Activated effector memory CD4-positive, alpha-beta T cell treated with Interleukin-2 at 50 U/mL for 16 hours (primary cell): ENCODE measurements at regions not wholly inside any gene's neighbourhood (a gene's known extent, or its start where the extent isn't known, plus 50 kb on each side); places are given as distances from the start of the nearest gene placed in this dataset.

ENCODE experiments used
- DNase-seq: peaks from one replicate; pipeline ENCODE4 v3.0.0-alpha.2; 2020

DNA sequence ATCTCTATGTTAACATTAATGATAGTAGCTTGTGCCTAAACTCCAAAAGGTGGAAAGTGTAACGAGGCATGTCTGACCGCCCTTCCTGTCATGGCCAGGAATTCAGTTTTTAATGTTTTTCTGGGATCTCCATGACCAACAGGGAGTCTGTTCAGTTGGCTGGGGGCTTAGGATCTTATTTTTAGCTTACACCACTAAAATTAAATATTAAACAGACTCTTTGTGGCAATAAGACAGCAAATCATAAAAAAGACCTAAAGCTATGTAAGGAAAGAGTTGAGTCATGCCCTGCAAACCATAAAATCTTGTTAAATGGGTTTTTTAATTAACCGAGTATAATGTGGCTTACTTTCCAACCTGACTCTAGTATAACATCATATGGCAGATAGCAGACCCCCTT, 247.8 kb downstream of the DIRAS2 start:
- DNase-seq, result no peak

DNA sequence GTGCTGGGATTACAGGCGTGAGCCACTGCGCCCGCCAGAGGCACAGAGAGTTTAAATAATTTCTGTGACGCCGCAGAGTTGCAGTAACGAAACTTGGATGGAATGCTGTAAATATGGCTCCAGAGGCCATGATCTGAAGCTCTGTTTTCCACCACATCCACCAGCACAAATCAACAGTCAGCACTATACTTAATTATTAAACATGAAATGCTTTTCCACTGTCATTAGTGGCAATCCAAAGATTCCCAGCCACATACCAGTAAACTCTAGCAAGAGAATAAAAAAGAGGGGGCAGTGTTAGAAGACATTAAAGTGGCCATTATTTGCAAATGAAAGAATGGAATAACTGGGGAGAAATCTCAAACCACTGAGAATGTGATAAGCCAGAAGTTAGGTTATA, 242.5 kb downstream of the DIRAS2 start:
- DNase-seq, result no peak

- no peak for DNase-seq
Measured at GRCh38 chr9:90408659-90409058, 234.0 kb downstream of the DIRAS2 start.

DNA sequence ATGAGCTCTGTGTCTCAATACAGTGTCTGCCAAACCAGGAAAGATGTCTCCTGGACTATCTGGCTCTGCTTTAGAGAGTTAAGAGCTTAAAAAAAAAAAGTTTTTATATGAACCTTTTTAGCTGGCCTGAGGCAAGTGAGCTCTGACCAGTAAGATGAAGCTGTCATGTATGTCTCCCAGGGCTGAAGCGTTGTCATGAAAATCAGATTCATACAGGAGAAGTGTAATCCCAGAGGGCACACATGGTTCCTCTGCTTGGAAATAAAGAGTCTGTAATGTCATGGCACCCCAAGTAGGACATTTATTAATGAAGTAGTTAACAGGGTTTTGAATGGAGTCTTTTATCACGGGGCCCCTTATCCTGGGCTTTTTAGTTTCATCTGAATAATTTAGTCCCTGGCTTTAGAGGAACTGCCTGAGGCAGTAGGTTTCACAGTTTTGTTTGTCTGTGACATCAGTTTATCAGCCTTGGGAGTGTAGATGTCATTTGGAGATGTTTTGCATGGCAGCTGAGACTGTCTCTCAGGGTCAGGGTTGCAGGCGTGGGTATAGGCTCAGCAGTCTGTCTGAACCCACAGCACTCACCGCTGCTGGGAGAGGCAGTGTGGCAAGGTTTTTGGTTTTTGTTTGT, 223.3 kb downstream of the DIRAS2 start:
- no peak for DNase-seq

DNA sequence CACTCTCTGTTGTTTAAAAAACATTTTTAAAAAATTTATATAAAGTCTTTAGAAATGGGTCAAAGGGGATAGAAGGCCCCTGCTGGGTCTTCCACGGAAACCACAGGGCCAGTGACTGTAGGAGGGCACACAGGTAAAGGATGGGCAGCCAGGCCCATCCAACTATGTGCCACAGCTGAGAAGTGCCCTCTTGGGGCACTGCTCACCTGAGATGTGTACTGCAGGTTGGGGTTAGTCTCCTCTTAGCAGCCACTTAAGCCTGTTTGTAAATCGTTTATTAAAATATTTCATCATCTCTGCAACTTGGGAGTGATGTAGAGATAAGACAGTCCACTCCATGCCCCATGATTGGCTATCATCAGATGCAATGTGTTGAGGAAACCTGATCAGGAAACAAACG, 222.4 kb downstream of the DIRAS2 start:
- DNase-seq, result no peak

GRCh38 chr9:90420768-90421513, 221.7 kb downstream of the DIRAS2 start:
- no peak for DNase-seq

- no peak for DNase-seq
Measured at GRCh38 chr9:90421786-90422185, 220.8 kb downstream of the DIRAS2 start.

DNA sequence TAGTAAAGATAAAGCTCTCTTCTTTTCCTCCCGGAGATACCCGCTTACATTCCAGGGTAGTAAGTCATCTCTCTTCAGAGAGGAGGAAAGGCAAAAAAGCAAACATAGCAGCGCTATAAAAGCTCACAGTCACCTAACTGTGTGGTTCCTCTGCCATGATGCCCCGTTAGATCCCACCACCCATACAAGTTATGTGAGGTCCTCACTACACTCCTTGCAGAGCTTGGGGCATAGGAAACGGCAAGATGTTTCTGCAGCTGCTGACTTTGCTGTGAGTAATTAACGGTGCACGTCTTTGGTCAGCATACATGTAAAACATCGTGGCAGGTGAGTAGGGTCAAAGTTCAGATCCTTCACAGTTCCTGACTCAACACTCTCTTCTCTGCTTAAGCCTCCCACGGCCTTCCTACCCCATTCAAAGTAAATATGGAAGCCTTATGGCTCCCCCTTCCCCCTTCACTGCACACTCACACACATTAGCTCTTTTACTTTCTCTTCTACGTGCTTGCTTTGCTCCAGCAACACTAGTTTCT, 218.9 kb downstream of the DIRAS2 start:
- DNase-seq, result no peak

DNA sequence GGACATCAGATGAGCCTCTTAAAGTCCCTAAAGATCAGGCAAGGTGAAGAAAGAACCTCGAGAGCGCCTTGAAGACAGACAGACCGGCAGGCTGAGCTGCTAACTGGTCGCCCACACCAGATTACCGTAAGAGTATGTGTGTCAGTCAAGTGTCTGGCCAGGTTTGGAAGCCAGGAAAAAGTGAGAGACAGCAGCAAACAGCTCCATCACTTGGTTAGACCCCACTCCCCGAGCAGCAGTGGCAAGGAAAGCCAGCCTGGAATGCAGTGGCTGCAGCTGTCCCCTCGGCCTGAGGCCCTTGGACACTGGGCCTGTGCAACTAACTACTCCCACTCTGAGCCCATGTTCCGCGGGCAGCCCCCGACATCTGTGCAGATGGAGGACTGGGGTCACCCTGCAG, 214.1 kb downstream of the DIRAS2 start:
- DNase-seq, result no peak

- no peak for DNase-seq
Measured at GRCh38 chr9:90432951-90433350, 209.7 kb downstream of the DIRAS2 start.

- DNase-seq, result no peak
Measured at GRCh38 chr9:90433398-90433941, 209.2 kb downstream of the DIRAS2 start.

- no peak for DNase-seq
Measured at GRCh38 chr9:90441814-90442213, 200.8 kb downstream of the DIRAS2 start.

DNA sequence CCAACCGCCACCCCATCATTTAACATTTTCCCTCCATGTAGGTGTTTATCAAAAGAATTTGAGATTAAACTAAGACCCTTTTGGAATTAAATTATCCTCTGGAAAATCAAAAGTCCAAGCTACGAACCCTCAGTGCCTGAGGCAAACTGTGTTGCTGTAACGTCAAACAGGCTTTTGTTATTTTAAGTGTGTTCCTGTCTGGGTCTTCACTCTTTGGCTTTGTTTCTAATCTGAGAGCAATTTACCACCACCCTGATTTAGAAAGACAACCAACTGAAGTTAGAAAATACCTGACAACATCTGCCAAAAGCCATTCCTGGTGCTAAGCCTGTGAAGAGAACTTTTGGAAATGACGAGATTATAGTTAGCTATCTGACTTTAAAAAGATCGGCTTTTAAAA, 199.9 kb downstream of the DIRAS2 start:
- DNase-seq, result no peak

GRCh38 chr9:90444609-90445204, 197.9 kb downstream of the DIRAS2 start:
- DNase-seq, result no peak

DNA sequence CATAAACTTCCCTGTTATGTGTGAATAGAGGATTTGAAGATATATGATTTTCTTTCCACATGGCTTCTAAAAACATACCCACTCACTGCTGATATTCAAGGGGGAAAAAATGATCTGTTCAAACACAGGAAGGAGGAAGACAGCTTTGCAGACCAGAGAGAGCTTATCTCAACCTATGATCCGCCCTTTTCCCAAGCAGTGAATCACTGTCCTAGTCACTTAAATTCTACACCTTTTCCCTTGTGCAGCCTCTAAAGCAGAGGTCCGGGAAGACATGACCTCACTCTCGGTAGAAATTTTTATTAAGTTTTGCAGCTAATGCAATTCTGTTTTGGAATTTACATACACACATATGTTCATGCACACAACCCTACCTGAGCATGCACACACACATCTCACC, 197.2 kb downstream of the DIRAS2 start:
- DNase-seq, result no peak

DNA sequence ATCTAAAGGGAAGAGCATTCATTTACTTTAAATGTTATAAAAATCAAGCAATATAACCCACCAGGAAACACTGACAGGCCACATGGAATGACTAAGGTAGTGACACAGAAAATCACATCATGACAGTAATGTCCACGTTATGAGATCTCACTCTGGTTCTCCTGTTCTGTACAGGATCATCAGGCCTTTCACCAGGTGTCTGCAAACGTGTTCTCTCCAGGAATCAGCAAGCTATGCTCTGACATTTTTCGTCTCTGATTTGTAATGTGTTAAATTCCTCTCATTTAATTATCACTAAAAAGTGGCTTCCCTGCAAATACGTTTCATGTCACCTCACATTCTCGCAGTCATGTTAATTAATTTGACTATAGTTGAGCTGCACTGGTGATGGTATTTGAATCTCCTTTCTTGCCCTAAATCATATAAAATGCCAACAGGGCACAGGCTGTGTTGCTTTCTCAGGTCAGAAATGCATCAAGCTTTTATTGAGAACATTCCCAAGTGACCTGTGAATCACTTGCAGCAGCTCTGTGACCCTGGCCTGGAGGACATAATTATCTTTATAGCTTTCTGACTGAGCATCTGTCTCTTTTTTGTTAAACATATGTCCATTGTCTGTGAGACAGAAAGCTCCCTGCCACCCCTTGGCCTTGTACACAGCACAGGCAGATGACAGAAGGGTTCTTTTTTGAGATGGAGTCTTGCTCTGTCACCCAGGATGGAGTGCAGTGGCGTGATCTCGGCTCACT, 196.2 kb downstream of the DIRAS2 start:
- DNase-seq, result no peak

GRCh38 chr9:90447773-90448172, 194.9 kb downstream of the DIRAS2 start:
- no peak for DNase-seq

DNA sequence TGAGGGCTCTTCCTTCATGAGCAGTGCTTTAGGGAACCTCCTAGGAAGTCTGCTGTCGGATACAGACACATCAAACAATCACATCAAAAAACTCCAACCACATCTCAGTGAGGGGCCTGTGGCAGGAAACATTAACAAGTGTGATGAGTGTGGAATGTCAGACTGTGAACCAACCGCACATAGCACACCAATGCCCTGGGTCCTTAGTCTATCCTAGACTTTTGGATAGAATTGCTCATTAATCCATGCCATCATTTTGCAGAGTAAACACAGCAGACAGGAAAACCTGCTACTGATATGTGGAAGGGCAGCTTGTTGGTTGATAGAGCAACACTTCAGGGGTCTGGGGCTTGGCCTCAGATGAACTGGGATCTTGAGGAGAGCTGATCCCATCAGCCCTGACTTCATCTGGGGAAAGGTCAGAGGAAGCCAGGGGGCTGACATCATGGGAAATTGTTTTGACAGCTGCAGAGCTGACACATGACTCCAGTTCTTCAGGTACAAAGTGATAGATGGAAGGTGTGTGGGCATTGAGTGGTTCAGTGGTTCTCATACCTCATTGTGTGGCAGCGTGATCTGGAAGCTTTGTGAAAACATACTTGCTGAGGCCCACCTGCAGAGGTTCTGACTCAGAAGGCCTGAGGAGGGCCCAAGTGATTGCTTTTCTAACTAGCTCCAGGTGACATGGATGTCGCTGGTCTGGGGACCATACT, 193.3 kb downstream of the DIRAS2 start:
- DNase-seq, result no peak

- DNase-seq, result no peak
Measured at GRCh38 chr9:90451804-90452203, 190.8 kb downstream of the DIRAS2 start.

GRCh38 chr9:90455316-90455715, 187.3 kb downstream of the DIRAS2 start:
- no peak for DNase-seq

- DNase-seq, result no peak
Measured at GRCh38 chr9:90457386-90458190, 185.0 kb downstream of the DIRAS2 start.

DNA sequence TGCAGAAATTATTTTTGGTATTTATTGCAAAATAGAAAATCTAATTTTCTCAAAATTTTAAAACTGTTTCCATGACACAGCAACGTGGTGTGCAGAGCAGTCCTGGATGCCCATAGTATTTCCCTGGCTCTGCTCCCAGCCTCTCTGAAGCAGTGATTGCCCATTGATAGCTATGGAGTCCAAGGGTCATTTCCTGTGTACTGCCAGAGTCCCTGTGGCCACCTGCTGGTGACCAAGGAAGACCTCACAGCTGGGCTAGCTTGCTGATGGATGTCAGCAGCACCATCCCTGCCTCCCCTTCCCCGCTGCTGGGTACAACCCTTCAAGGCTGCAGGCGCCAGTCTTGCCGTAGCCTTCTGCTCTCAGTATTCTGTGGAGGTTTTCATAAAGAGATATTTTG, 184.1 kb downstream of the DIRAS2 start:
- no peak for DNase-seq
